ENCODE measurements at regions not wholly inside any gene's neighbourhood (a gene's known extent, or its start where the extent isn't known, plus 50 kb on each side); places are given as distances from the start of the nearest gene placed in this dataset.

DNA sequence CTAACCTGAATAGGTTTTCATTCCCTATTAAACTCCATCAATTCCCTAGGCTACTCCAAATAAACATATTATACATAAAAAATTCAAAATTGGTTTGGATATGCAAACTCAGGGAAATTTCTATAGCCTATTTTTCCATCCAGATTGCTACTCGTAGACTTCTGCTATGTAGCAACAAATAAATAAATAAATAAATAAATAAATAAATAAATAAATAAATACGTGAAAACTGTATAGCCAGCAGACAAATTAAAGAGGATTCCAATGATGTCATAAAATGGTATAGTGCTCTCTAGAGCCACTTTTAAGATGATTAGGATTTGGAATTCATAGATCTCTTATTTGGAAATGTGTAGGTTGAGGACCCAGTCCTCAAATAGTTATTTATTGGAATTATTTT lies 1193.2 kb upstream of the NUDT12 start:
- Histone ChIP-seq H3K27ac (no peak overlapping the region), H3K4me3 (no peak overlapping the region)
- TF ChIP-seq, protein P1, sequence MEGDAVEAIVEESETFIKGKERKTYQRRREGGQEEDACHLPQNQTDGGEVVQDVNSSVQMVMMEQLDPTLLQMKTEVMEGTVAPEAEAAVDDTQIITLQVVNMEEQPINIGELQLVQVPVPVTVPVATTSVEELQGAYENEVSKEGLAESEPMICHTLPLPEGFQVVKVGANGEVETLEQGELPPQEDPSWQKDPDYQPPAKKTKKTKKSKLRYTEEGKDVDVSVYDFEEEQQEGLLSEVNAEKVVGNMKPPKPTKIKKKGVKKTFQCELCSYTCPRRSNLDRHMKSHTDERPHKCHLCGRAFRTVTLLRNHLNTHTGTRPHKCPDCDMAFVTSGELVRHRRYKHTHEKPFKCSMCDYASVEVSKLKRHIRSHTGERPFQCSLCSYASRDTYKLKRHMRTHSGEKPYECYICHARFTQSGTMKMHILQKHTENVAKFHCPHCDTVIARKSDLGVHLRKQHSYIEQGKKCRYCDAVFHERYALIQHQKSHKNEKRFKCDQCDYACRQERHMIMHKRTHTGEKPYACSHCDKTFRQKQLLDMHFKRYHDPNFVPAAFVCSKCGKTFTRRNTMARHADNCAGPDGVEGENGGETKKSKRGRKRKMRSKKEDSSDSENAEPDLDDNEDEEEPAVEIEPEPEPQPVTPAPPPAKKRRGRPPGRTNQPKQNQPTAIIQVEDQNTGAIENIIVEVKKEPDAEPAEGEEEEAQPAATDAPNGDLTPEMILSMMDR (IDR thresholded peaks at IDR 0.05), result no peak
- no peak for DNase-seq (ENCODE audit: low spot score)

DNA sequence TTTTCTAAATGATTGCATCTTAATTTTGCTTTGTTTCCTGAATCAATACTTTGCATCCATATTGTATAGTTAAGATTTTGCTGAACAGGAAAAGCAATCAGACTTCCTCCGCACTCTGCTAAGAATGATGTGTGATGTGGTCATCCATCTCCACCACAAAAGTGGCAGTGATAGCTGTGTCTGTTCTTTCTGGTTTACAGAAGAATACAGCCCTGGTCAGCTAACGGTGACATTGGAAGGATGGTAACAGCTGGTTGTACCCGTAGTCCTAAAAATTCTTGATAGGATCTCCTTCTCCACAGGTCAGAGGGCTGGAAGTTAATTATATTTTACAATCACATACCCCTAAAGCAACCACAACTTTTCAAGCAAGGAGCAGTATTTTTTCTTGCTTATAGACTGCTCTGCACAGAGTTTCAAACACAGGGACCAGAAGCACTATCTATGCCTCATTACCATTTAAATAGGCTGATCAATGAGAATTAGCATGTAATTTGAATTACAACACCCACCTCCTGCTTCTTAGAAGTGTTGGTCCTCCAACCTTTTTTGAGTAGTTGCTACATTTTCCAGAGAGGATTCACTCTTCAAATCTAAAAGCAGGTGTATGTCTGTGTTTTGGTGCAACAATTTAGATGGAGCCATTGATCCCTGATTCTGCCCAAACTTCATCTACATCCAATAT lies 1191.9 kb upstream of the NUDT12 start:
- Histone ChIP-seq H3K4me3 (no peak overlapping the region), H3K27ac (no peak overlapping the region)
- no peak for DNase-seq (ENCODE audit: low spot score)
- TF ChIP-seq, protein P1 (IDR thresholded peaks at IDR 0.05), result no peak

DNA sequence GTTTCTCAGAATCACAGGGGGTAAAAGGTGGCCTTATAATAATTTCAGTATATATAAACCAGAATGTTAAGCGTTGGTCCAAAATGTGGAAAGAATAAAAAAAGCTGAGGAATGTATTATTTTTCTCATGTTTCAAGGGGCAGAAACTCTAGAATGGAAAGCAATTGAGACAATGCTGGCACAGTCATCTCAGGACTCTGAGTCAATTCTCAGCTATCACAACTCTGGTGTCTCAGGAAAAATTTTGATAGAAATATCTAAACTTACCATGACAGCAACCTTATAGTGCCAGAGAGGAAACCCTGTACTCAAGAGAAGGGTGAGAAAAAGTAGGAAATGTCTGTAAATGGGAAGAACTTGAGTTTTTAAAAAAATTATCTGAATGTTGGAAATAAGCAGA lies 1189.4 kb upstream of the NUDT12 start:
- DNase-seq (ENCODE audit: low spot score), result no peak
- no peak overlapping the region for H3K27ac ChIP-seq
- H3K4me3 ChIP-seq, result no peak overlapping the region
- TF ChIP-seq, protein P1 (IDR thresholded peaks at IDR 0.05), result no peak

DNA sequence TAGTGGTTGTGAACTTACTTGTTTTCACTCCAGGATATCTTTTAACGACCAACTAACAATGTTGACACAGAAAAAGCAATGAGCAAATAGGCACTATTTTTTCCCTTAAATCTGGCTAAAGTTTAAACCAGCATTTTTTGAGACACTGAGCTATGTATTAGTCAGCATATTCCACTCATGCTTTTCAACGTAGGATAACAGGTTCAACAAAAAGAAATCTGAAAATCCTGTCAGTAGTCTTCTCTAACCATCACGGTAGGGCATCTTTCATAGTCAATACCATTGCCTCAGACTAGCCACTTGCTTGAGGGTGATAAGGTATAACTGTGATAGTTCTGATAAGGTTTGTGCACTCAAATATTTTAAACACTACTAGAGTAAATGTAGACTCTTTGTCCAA lies 1177.3 kb upstream of the NUDT12 start:
- DNase-seq (ENCODE audit: low spot score), result no peak
- no peak overlapping the region for H3K27ac ChIP-seq
- H3K4me3 ChIP-seq, result no peak overlapping the region
- TF ChIP-seq, protein P1 (IDR thresholded peaks at IDR 0.05), result no peak

DNA sequence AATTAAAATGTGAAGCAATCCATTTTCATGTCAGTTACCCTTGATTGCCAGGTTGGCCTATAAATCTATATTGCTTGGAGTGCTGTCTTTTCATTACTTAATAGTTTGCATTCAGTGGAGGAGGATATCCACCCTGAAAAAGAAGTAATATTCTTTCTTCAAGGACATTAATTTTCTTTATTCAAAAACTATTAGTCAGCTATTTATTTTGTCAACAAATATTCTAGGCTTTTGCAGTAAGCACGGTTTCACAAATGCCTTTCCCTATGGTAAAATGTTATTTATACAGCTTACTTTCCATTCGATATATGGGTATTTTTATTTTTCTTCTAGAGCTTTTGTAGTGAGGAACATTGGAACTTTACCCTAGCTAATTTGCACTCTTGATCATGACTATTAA lies 1176.9 kb upstream of the NUDT12 start:
- TF ChIP-seq, protein P1 (IDR thresholded peaks at IDR 0.05), result no peak
- Histone ChIP-seq H3K4me3 (no peak overlapping the region), H3K27ac (no peak overlapping the region)
- no peak for DNase-seq (ENCODE audit: low spot score)

DNA sequence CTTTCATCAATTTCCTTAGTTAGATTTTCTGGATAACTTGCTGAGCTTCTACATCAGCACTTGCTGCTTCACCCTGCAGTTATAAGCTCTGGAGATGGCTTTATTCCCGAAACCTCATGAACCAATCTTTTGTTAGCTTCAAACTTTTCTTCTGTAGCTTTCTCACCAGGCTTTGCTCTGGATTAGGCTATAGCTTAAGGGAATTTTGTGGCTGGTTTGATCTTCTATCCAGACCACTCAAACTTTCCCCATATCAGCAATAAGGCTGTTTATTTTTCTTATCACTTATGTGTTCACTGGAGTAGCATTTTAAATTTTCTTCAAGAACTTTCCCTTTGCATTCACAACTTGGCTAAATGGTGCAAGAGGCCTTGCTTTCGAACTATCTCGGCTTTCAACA lies 1173.5 kb upstream of the NUDT12 start:
- no peak for DNase-seq (ENCODE audit: low spot score)
- TF ChIP-seq, protein P1 (IDR thresholded peaks at IDR 0.05), result no peak
- no peak overlapping the region for H3K27ac ChIP-seq
- H3K4me3 ChIP-seq, result no peak overlapping the region

DNA sequence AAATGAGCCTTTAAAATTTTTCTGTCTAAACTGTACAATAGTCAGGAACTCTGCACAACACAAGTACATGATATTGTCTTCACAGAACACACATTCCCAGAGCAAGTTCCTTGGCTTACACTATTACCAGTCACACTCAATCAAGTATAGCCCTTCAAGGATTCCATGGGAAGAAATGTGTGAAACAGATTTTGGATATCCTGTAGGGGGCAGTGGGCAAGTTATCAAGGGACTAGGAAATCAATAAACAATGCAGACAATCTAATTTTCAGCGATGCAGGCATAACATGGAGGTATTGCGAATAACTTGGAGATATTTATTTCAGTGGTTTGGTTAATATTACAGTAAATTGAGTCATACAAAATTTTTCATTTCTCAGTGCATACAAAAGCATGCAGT lies 1171.5 kb upstream of the NUDT12 start:
- TF ChIP-seq, protein P1 (IDR thresholded peaks at IDR 0.05), result no peak
- H3K4me3 ChIP-seq, result no peak overlapping the region
- H3K27ac ChIP-seq, result no peak overlapping the region
- no peak for DNase-seq (ENCODE audit: low spot score)
